SK-N-SH (cell line): ENCODE measurements at regions not wholly inside any gene's neighbourhood (a gene's known extent, or its start where the extent isn't known, plus 50 kb on each side); places are given as distances from the start of the nearest gene placed in this dataset.

Experiments
- CTCF ChIA-PET: fragments of 300-600, 350-600 bp; formaldehyde crosslinking; extraction: SDS; loops from one replicate; lab custom pipeline; 2021; lab: Yijun Ruan, JAX
- POLR2A ChIA-PET: fragments of 350-600 bp; sonication (Branson Sonifier 250); formaldehyde crosslinking; extraction: SDS; loops from one replicate; lab custom pipeline; 2020; ENCODE audit warnings: antibody characterized with exemption, inconsistent platforms; lab: Yijun Ruan, JAX
- DNase-seq: peaks from one replicate; pipeline ENCODE4 v3.0.0; 2012
- H2AFZ ChIP-seq: fragments of 200-600 bp; sonication (generic); 2 replicates; pipeline ENCODE4 v1.8.1; 2016; ENCODE audit warnings: antibody characterized with exemption, mild to moderate bottlenecking, low read depth
- H3F3A ChIP-seq: fragments of 200-600 bp; sonication (generic); replicated peaks from 2 replicates; pipeline ENCODE3; 2016; ENCODE audit warnings: antibody characterized with exemption, mild to moderate bottlenecking; ENCODE audit not compliant: insufficient read depth
- H3K27ac ChIP-seq, 2 experiments: fragments of 200-500 bp in 1 of 2; fragments of 200-600 bp in 1 of 2; sonication (Bioruptor generic) in 1 of 2; sonication (generic), shearing (Covaris generic) in 1 of 2; 2 replicates each; pipeline versions ENCODE4 v1.5.1 to v1.6.1; 2014 to 2016; ENCODE audit warnings: low read depth in 2 of 2, inconsistent platforms in 1 of 2, low read length in 1 of 2, mild to moderate bottlenecking in 1 of 2, mixed read lengths in 1 of 2
- H3K27me3 ChIP-seq: fragments of 200-600 bp; sonication (generic), shearing (Covaris generic); 2 replicates; pipeline ENCODE4 v1.6.1; 2016; ENCODE audit warnings: mixed run types; ENCODE audit not compliant: insufficient read depth
- H3K36me3 ChIP-seq, 2 experiments: fragments of 200-500 bp in 1 of 2; fragments of 200-600 bp in 1 of 2; sonication (Bioruptor generic) in 1 of 2; sonication (generic) in 1 of 2; replicated peaks in 1 of 2; 2 replicates each; pipeline versions ENCODE3 to v1.5.1; 2014 to 2016; ENCODE audit warnings: low read length in 1 of 2, mild to moderate bottlenecking in 1 of 2; ENCODE audit not compliant: insufficient read depth in 2 of 2, control insufficient read depth in 1 of 2
- H3K4me1 ChIP-seq, 2 experiments: fragments of 200-500 bp in 1 of 2; fragments of 200-600 bp in 1 of 2; sonication (Bioruptor generic) in 1 of 2; sonication (generic), shearing (Covaris generic) in 1 of 2; 2 replicates each; pipeline versions ENCODE4 v1.5.1 to v1.6.1; 2014 to 2016; ENCODE audit warnings: low read depth in 1 of 2, low read length in 1 of 2, mixed run types in 1 of 2; ENCODE audit not compliant: insufficient read depth in 2 of 2, control insufficient read depth in 1 of 2
- H3K4me2 ChIP-seq: fragments of 200-600 bp; sonication (generic), shearing (Covaris generic); 2 replicates; pipeline ENCODE4 v1.6.1; 2017; ENCODE audit warnings: mixed run types
- H3K4me3 ChIP-seq, 2 experiments: fragments of 200-500 bp in 1 of 2; fragments of 200-600 bp in 1 of 2; sonication (Bioruptor generic) in 1 of 2; sonication (generic), shearing (Covaris generic) in 1 of 2; 2 replicates each; pipeline versions ENCODE4 v1.5.1 to v1.8.1; 2014 to 2016; ENCODE audit warnings: low read depth in 2 of 2, inconsistent platforms in 1 of 2, low read length in 1 of 2, mild to moderate bottlenecking in 1 of 2, mixed read lengths in 1 of 2, moderate library complexity in 1 of 2
- H3K79me2 ChIP-seq: fragments of 200-600 bp; sonication (generic); 2 replicates; pipeline ENCODE4 v1.8.1; 2017; ENCODE audit warnings: mild to moderate bottlenecking; ENCODE audit not compliant: insufficient read depth
- H3K9ac ChIP-seq: fragments of 200-600 bp; sonication (generic); 2 replicates; pipeline ENCODE4 v1.6.1; 2017; ENCODE audit warnings: mixed run types
- H3K9me2 ChIP-seq: fragments of 200-600 bp; sonication (generic); 2 replicates; pipeline ENCODE4 v1.6.1; 2017; ENCODE audit warnings: mixed run types
- H3K9me3 ChIP-seq: fragments of 200-600 bp; sonication (generic); 2 replicates; pipeline ENCODE4 v1.6.1; 2017; ENCODE audit warnings: mixed run types, mild to moderate bottlenecking, moderate library complexity
- H4K20me1 ChIP-seq: fragments of 200-600 bp; sonication (generic); 2 replicates; pipeline ENCODE4 v1.6.1; 2017; ENCODE audit warnings: mild to moderate bottlenecking, mixed run types; ENCODE audit not compliant: insufficient read depth
- CHD2 ChIP-seq: fragments of 150-350 bp; IDR thresholded peaks from 2 replicates; pipeline ENCODE4 v1.6.1; 2018; ENCODE audit warnings: low read length; ENCODE audit not compliant: partially characterized antibody
- CTCF ChIP-seq: fragments of 200-600 bp; sonication (generic); IDR thresholded peaks from 2 replicates; pipeline ENCODE4 v1.6.1; 2017; ENCODE audit warnings: antibody characterized with exemption, mild to moderate bottlenecking, moderate library complexity
- EP300 ChIP-seq, 2 experiments: IDR thresholded peaks; 2 replicates each; pipeline versions ENCODE4 v1.4.0 to v1.6.1; 2012; ENCODE audit warnings: borderline replicate concordance in 1 of 2, low read depth in 1 of 2, low read length in 1 of 2
- EZH2phosphoT487 ChIP-seq: fragments of 200-600 bp; sonication (generic); IDR thresholded peaks from 2 replicates; pipeline ENCODE4 v1.6.1; 2017; ENCODE audit warnings: low read depth, mixed run types, mild to moderate bottlenecking, antibody characterized with exemption, moderate library complexity, borderline replicate concordance
- FOSL2 ChIP-seq: IDR thresholded peaks from 2 replicates; pipeline ENCODE4 v1.4.0; 2012; ENCODE audit warnings: low read depth, mild to moderate bottlenecking, moderate library complexity, borderline replicate concordance
- JUND ChIP-seq: IDR thresholded peaks from 2 replicates; pipeline ENCODE4 v1.4.0; 2012
- MEF2A ChIP-seq: IDR thresholded peaks from 2 replicates; pipeline ENCODE4 v1.4.0; 2012; ENCODE audit warnings: low read depth, borderline replicate concordance
- MXI1 ChIP-seq: IDR thresholded peaks from 2 replicates; pipeline ENCODE4 v1.6.1; 2012; ENCODE audit warnings: mild to moderate bottlenecking, low read depth, low read length, improper control_type of control experiment
- NFIC ChIP-seq: IDR thresholded peaks from 2 replicates; pipeline ENCODE4 v1.4.0; 2012; ENCODE audit warnings: borderline replicate concordance
- NRF1 ChIP-seq: IDR thresholded peaks from 2 replicates; pipeline ENCODE4 v1.6.1; 2012; ENCODE audit warnings: low read depth, mild to moderate bottlenecking, low read length
- POLR2AphosphoS5 ChIP-seq: IDR thresholded peaks from 2 replicates; pipeline ENCODE4 v1.6.1; 2012; ENCODE audit warnings: low read depth, low read length
- RAD21 ChIP-seq: IDR thresholded peaks from 2 replicates; pipeline ENCODE4 v1.6.1; 2012; ENCODE audit warnings: mild to moderate bottlenecking, low read length
- REST ChIP-seq: IDR thresholded peaks from 2 replicates; pipeline ENCODE4 v1.6.1; 2012; ENCODE audit warnings: mild to moderate bottlenecking, low read depth, low read length, moderate library complexity
- RXRA ChIP-seq: IDR thresholded peaks from 2 replicates; pipeline ENCODE4 v1.4.0; 2012; ENCODE audit warnings: low read depth, mild to moderate bottlenecking, borderline replicate concordance
- SIN3A ChIP-seq: IDR thresholded peaks from 2 replicates; pipeline ENCODE4 v1.6.1; 2012; ENCODE audit warnings: low read depth, mild to moderate bottlenecking, low read length, moderate library complexity, borderline replicate concordance
- USF2 ChIP-seq: fragments of 150-350 bp; IDR thresholded peaks from 2 replicates; pipeline ENCODE4 v1.6.1; 2017; ENCODE audit warnings: antibody characterized with exemption, low read length, low read depth, borderline replicate concordance
- YY1 ChIP-seq: IDR thresholded peaks from 2 replicates; pipeline ENCODE4 v1.4.0; 2012; ENCODE audit warnings: low read depth, mild to moderate bottlenecking
- WGBS: methylation state at CpG from one replicate; pipeline ENCODE4 v1.1.6; 2017; ENCODE audit warnings: low lambda C conversion rate; 5-methylcytosine and 5-hydroxymethylcytosine counted together

GRCh38 chr7:37570145-37570544 lies 113.4 kb upstream of the GPR141 start (continued):
- TF ChIP-seq REST = no peak
- no peak for TF ChIP-seq CHD2

GRCh38 chr7:37571806-37572205 lies 111.8 kb upstream of the GPR141 start:
- no peak overlapping the region for H3K9ac ChIP-seq
- H3K4me3 ChIP-seq = no peak overlapping the region
- no peak overlapping the region for H3K4me2 ChIP-seq
- no peaks in the 10 kb centered on the region for H3K27me3 ChIP-seq
- CTCF ChIA-PET = interaction anchor here (1.8 kb wide), 1 partner anchor 9 kb away, joined by 5 read pairs; no protein-coding TSS in a partner anchor
- no peak overlapping the region for H3K27ac ChIP-seq
- no peaks in the 10 kb centered on the region for H4K20me1 ChIP-seq
- no peaks in the 10 kb centered on the region for H3F3A ChIP-seq
- no peak for TF ChIP-seq USF2
- no peak for TF ChIP-seq EZH2phosphoT487
- TF ChIP-seq JUND = no peak
- no peak for TF ChIP-seq NFIC
- no peak for TF ChIP-seq CHD2
- no peak for TF ChIP-seq RXRA
- no peak for TF ChIP-seq POLR2AphosphoS5
- TF ChIP-seq REST = no peak
- TF ChIP-seq MEF2A = no peak
- TF ChIP-seq NRF1 = no peak
- no peak for TF ChIP-seq EP300 (IDR thresholded peaks at IDR 0.05; ENCODE audit: borderline replicate concordance in 1 of 2, low read depth in 1 of 2, low read length in 1 of 2)
- no peak for TF ChIP-seq SIN3A
- TF ChIP-seq FOSL2 = no peak
- no peak for TF ChIP-seq YY1
- no peak for TF ChIP-seq RAD21
- no peak for TF ChIP-seq CTCF
- TF ChIP-seq MXI1 = no peak
- 0 out of 2 replicates have a peak, but pooled peaks cover 9% of the 10 kb centered on the region for H3K9me3 ChIP-seq
- H3K79me2 ChIP-seq = no peaks in the 10 kb centered on the region
- no peaks in the 10 kb centered on the region for H3K36me3 ChIP-seq
- POLR2A ChIA-PET = no interaction called here
- 37% methylated on average over 3 of the region's 3 CpGs for WGBS
- peaks cover 9% of the 10 kb centered on the region; the same call in 1 of the 2 replicates for H3K9me2 ChIP-seq
- H3K4me1 ChIP-seq = no peaks in the 10 kb centered on the region
- DNase-seq = no peak
- no peak overlapping the region for H2AFZ ChIP-seq
